Ovary (tissue), 3 donors: ENCODE measurements at regions not wholly inside any gene's neighbourhood (a gene's known extent, or its start where the extent isn't known, plus 50 kb on each side); places are given as distances from the start of the nearest gene placed in this dataset.

Experiments used
- CTCF ChIP-seq, 3 donors: fragments of 450-650 bp in 2 of 3; fragments of 200-600 bp in 1 of 3; IDR thresholded peaks; one replicate each; pipeline versions ENCODE4 v1.5.1 to v1.8.0; 2016 to 2022; ENCODE audit warnings: antibody characterized with exemption in 3 of 3, mild to moderate bottlenecking in 1 of 3
- POLR2A ChIP-seq: fragments of 450-650 bp; IDR thresholded peaks from one replicate; pipeline ENCODE4 v1.6.1; 2017; ENCODE audit warnings: antibody characterized with exemption, mild to moderate bottlenecking, moderate library complexity
- donor health status: DM: no; HTN: no; CAD: no.

- no peak for TF ChIP-seq POLR2A
- TF ChIP-seq CTCF (IDR thresholded peaks at IDR 0.05): no peak
Measured at GRCh38 chr9:38328765-38329164, 63.7 kb upstream of the ALDH1B1 start.
